Cardiac fibroblast (primary cell): ENCODE measurements at regions not wholly inside any gene's neighbourhood (a gene's known extent, or its start where the extent isn't known, plus 50 kb on each side); places are given as distances from the start of the nearest gene placed in this dataset.
A peak's percentile ranks its signal among the peaks of the same experiment; 100 is the strongest.

Experiments used
- DNase-seq, 2 donors: peaks; one replicate each; pipeline versions ENCODE4 v3.0.0 to v3.0.0-alpha.2; 2010; ENCODE audit warnings: low read depth in 2 of 2
- H3K4me3 ChIP-seq, 2 donors: replicated peaks in 1 of 2; 1 replicate in 1 of 2; 2 replicates in 1 of 2; pipeline ENCODE4 v1.5.1; 2011; ENCODE audit warnings: low read depth in 2 of 2, low read length in 2 of 2, mild to moderate bottlenecking in 2 of 2, moderate library complexity in 1 of 2
- CTCF ChIP-seq: IDR thresholded peaks from one replicate; pipeline ENCODE4 v1.5.1; 2011; ENCODE audit warnings: low read depth, mild to moderate bottlenecking, low read length, inconsistent platforms

GRCh38 chr10:15442056-15442455 lies 71.0 kb upstream of the FAM171A1 start:
- H3K4me3 ChIP-seq = no peak overlapping the region
- TF ChIP-seq CTCF = no peak
- DNase-seq = no peak

DNA sequence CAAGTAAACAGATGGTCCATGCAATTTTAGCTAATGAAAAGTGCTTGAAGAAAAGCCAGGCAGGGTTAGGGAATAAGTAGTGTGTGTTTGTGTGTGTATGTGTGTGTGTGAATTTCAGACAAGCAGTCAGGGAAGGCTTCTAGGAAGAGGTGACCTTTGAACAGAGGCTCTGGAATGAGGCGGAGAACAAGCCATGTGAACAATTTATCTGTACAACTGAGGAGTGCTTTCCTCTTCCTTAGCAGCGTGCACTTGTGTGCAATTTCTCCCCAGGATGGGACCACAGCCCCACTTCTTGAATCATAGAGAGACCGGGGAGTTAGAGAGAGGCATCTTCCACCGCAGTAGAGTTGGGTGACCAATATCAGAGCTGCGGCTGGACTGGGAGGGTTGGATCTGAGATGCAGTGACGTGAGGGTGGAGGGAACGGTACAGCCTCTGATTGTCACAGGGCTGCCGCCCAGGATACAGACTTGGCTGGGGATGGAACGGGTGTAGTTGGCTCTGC lies 69.2 kb upstream of the FAM171A1 start:
- no peak for DNase-seq
- TF ChIP-seq CTCF = no peak
- no peak overlapping the region for H3K4me3 ChIP-seq

- TF ChIP-seq CTCF = peak; percentile 57
- peak; percentile 42 to 90 for DNase-seq
- peak overlapping the region; percentile 6 to 34 for H3K4me3 ChIP-seq
Observed at GRCh38 chr10:15439341-15439842, 68.3 kb upstream of the FAM171A1 start.

GRCh38 chr10:15436696-15437095 lies 65.6 kb upstream of the FAM171A1 start:
- TF ChIP-seq CTCF = no peak
- H3K4me3 ChIP-seq = no peak overlapping the region
- DNase-seq = peak in 1 of 2 donors; percentile 42

DNA sequence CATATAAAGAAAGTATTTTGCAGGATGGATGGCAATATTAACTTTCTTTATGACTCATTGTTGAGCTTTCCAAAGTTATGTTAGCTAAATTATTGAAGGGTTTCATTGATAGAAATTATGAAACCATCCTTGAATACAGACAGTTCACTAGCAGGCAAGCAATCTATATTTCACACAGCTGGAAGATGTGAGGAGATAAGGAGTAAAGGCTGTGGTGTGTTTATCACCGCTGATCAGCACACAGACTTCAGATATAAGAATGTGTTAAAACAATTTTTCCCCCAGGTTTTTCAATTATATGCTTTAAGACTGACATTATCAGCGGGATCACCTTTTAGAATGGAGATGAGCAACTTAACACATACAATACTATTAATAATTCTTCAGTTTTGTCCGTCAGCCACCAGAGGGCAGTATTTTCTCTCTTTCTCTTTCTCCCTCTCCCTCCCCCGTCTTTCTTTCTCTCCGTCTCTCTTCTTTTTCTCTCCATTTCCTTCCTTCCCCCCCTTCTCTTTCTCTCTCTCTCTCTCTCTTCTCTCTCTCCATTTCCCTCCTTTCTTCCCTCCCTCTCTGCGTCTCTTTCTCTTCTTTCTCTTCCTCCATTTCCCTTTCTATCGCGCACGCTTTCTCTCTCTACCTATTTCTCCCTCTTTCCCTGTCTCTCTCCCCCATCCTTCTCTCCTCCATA lies 62.9 kb upstream of the FAM171A1 start:
- peak overlapping the region; percentile 38 to 43 for H3K4me3 ChIP-seq
- peak; percentile 38 for TF ChIP-seq CTCF
- DNase-seq = peak; percentile 73 to 75

DNA sequence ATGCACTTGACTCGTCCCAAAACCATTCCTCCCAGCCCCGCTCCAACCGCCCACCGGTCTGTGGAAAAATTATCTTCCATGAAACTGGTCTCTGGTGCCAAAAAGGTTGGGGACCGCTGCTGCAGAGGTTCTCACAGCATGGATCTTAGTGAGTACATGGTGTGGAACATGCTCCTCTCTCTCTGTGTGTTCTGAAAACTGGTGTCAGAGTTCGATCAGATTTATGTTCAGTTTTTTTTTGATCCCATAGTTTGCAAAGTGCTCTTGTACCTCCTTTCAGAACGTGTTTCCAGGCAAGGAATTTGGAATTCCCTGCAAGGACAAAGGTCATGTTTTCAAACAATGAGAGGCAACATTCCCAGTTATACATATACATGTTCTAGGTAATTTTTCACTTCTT lies 61.2 kb upstream of the FAM171A1 start:
- DNase-seq = no peak
- no peak overlapping the region for H3K4me3 ChIP-seq
- no peak for TF ChIP-seq CTCF
